Tibial artery (tissue), 4 donors: ENCODE measurements at regions not wholly inside any gene's neighbourhood (a gene's known extent, or its start where the extent isn't known, plus 50 kb on each side); places are given as distances from the start of the nearest gene placed in this dataset.

ENCODE experiments used
- DNase-seq, 2 donors: peaks; one replicate each; pipeline ENCODE4 v3.0.0-alpha.2; 2019
- H3K27ac ChIP-seq, 2 donors: fragments of 200-600 bp; sonication (generic) in 1 of 2; 1 replicate in 1 of 2; 2 replicates in 1 of 2; pipeline ENCODE4 v1.5.1; 2018 to 2019; ENCODE audit warnings: mild to moderate bottlenecking in 1 of 2
- H3K27me3 ChIP-seq, 2 donors: fragments of 200-600 bp; sonication (generic) in 1 of 2; one replicate each; pipeline versions ENCODE4 v1.5.1 to v1.6.0; 2016 to 2019
- H3K36me3 ChIP-seq, 3 donors: fragments of 200-600 bp; sonication (generic) in 2 of 3; one replicate each; pipeline ENCODE4 v1.5.1; 2016 to 2019; ENCODE audit warnings: mild to moderate bottlenecking in 2 of 3
- H3K4me1 ChIP-seq, 4 donors: fragments of 200-600 bp; sonication (generic) in 2 of 4; 1 replicate in 3 of 4; 2 replicates in 1 of 4; pipeline ENCODE4 v1.5.1; 2016 to 2019
- H3K4me3 ChIP-seq, 2 donors: fragments of 200-600 bp; sonication (generic) in 1 of 2; 1 replicate in 1 of 2; 2 replicates in 1 of 2; pipeline ENCODE4 v1.5.1; 2018 to 2019; ENCODE audit warnings: mild to moderate bottlenecking in 2 of 2
- H3K9me3 ChIP-seq, 3 donors: fragments of 200-600 bp; sonication (generic) in 1 of 3; one replicate each; pipeline ENCODE4 v1.5.1; 2016 to 2019
- CTCF ChIP-seq, 2 experiments: fragments of 200-600 bp in 1 of 2; fragments of 450-650 bp in 1 of 2; IDR thresholded peaks; one replicate each; pipeline ENCODE4 v1.5.1; 2017 to 2019; ENCODE audit warnings: antibody characterized with exemption in 2 of 2, mild to moderate bottlenecking in 1 of 2, moderate library complexity in 1 of 2
- intact Hi-C: fragments of 100-400 bp; cut with DNase I; formaldehyde crosslinking; loops from one replicate; pipeline ENCODE4 v1.15.0; 2023; ENCODE audit warnings: low total_unique reads

- no peaks in the 10 kb centered on the region for H3K36me3 ChIP-seq
- H3K27ac ChIP-seq: no peak overlapping the region
- no peaks in the 10 kb centered on the region for H3K4me1 ChIP-seq
- no peak for TF ChIP-seq CTCF (IDR thresholded peaks at IDR 0.05)
- DNase-seq: no peak
- H3K27me3 ChIP-seq: no peaks in the 10 kb centered on the region
- H3K4me3 ChIP-seq: no peak overlapping the region
- H3K9me3 ChIP-seq: no peaks in the 10 kb centered on the region
- intact Hi-C loops: no loop called here
Measured at GRCh38 chr18:73274812-73275621, 407.2 kb upstream of the NETO1 start.

- no peak for TF ChIP-seq CTCF (IDR thresholded peaks at IDR 0.05)
- no peak for DNase-seq
- H3K36me3 ChIP-seq: no peaks in the 10 kb centered on the region
- no peaks in the 10 kb centered on the region for H3K27me3 ChIP-seq
- H3K27ac ChIP-seq: no peak overlapping the region
- intact Hi-C loops: no loop called here
- H3K4me3 ChIP-seq: no peak overlapping the region
- H3K9me3 ChIP-seq: no peaks in the 10 kb centered on the region
- no peaks in the 10 kb centered on the region for H3K4me1 ChIP-seq
Measured at GRCh38 chr18:73270920-73271634, 403.3 kb upstream of the NETO1 start.

- no peak for DNase-seq
- intact Hi-C loops: no loop called here
- H3K27ac ChIP-seq: no peak overlapping the region
- no peaks in the 10 kb centered on the region for H3K9me3 ChIP-seq
- H3K36me3 ChIP-seq: no peaks in the 10 kb centered on the region
- H3K4me3 ChIP-seq: no peak overlapping the region
- TF ChIP-seq CTCF (IDR thresholded peaks at IDR 0.05): no peak
- no peaks in the 10 kb centered on the region for H3K27me3 ChIP-seq
- no peaks in the 10 kb centered on the region for H3K4me1 ChIP-seq
Measured at GRCh38 chr18:73264562-73264921, 396.8 kb upstream of the NETO1 start.

- Histone ChIP-seq H3K36me3 (no peaks in the 10 kb centered on the region), H3K4me3 (no peak overlapping the region), H3K9me3 (no peaks in the 10 kb centered on the region), H3K27me3 (no peaks in the 10 kb centered on the region), H3K4me1 (no peaks in the 10 kb centered on the region), H3K27ac (no peak overlapping the region)
- intact Hi-C loops: no loop called here
- DNase-seq: no peak
- TF ChIP-seq CTCF (IDR thresholded peaks at IDR 0.05): no peak
Measured at GRCh38 chr18:73261923-73262322, 394.1 kb upstream of the NETO1 start.

GRCh38 chr18:73261243-73261642 lies 393.5 kb upstream of the NETO1 start:
- Histone ChIP-seq H3K27ac (no peak overlapping the region), H3K4me1 (no peaks in the 10 kb centered on the region), H3K9me3 (no peaks in the 10 kb centered on the region), H3K36me3 (no peaks in the 10 kb centered on the region), H3K4me3 (no peak overlapping the region), H3K27me3 (no peaks in the 10 kb centered on the region)
- intact Hi-C loops: no loop called here
- no peak for TF ChIP-seq CTCF (IDR thresholded peaks at IDR 0.05)
- no peak for DNase-seq
